Parathyroid adenoma (tissue), 2 donors: ENCODE measurements at regions not wholly inside any gene's neighbourhood (a gene's known extent, or its start where the extent isn't known, plus 50 kb on each side); places are given as distances from the start of the nearest gene placed in this dataset.

Experiments
- H2AFZ ChIP-seq: fragments of 300-600 bp; sonication (generic); one replicate; pipeline ENCODE4 v1.7.0; 2017; ENCODE audit warnings: antibody characterized with exemption, mild to moderate bottlenecking
- H3K27ac ChIP-seq: fragments of 300-600 bp; sonication (generic); one replicate; pipeline ENCODE4 v1.7.0; 2017
- H3K27me3 ChIP-seq: fragments of 300-600 bp; sonication (generic); one replicate; pipeline ENCODE4 v1.7.0; 2017; ENCODE audit warnings: low read length; ENCODE audit not compliant: control insufficient read depth, insufficient read depth
- H3K36me3 ChIP-seq: fragments of 300-600 bp; sonication (generic); one replicate; pipeline ENCODE4 v1.7.0; 2017; ENCODE audit warnings: low read length; ENCODE audit not compliant: control insufficient read depth, insufficient read depth
- H3K4me1 ChIP-seq: fragments of 300-600 bp; sonication (generic); one replicate; pipeline ENCODE4 v1.7.0; 2017; ENCODE audit warnings: control low read depth
- H3K4me2 ChIP-seq: fragments of 300-600 bp; sonication (generic); one replicate; pipeline ENCODE4 v1.7.0; 2017; ENCODE audit warnings: low read length
- H3K4me3 ChIP-seq: fragments of 300-600 bp; sonication (generic); one replicate; pipeline ENCODE4 v1.7.0; 2017; ENCODE audit warnings: low read depth, low read length
- H3K79me2 ChIP-seq: fragments of 300-600 bp; sonication (generic); one replicate; pipeline ENCODE4 v1.7.0; 2017; ENCODE audit warnings: control low read depth
- H3K9ac ChIP-seq: fragments of 300-600 bp; sonication (generic); one replicate; pipeline ENCODE4 v1.7.0; 2017; ENCODE audit warnings: mild to moderate bottlenecking
- H3K9me3 ChIP-seq: fragments of 300-600 bp; sonication (generic); one replicate; pipeline ENCODE4 v1.7.0; 2017; ENCODE audit warnings: low read length; ENCODE audit not compliant: control insufficient read depth
- CTCF ChIP-seq: fragments of 300-600 bp; sonication (generic); IDR thresholded peaks from one replicate; pipeline ENCODE4 v1.7.0; 2017; ENCODE audit warnings: antibody characterized with exemption, mild to moderate bottlenecking
- donor health status: primary hyperparathyroidism.

- H3K4me3 ChIP-seq, result no peak overlapping the region
- TF ChIP-seq CTCF, result no peak
Observed at GRCh38 chr5:6085341-6085860, 292.9 kb downstream of the MED10 start.

GRCh38 chr5:6084836-6085235 lies 293.5 kb downstream of the MED10 start:
- Histone ChIP-seq H3K9me3 (no peaks in the 10 kb centered on the region), H3K27ac (no peak overlapping the region), H3K27me3 (no peaks in the 10 kb centered on the region), H2AFZ (no peak overlapping the region), H3K79me2 (no peaks in the 10 kb centered on the region), H3K9ac (no peak overlapping the region), H3K4me3 (no peak overlapping the region), H3K4me1 (no peaks in the 10 kb centered on the region), H3K36me3 (no peaks in the 10 kb centered on the region), H3K4me2 (no peak overlapping the region)
- TF ChIP-seq CTCF, result no peak

More at GRCh38 chr5:6085341-6085860, 292.9 kb downstream of the MED10 start:
- Histone ChIP-seq H3K27ac (no peak overlapping the region), H3K4me1 (no peaks in the 10 kb centered on the region), H3K4me2 (no peak overlapping the region), H3K27me3 (no peaks in the 10 kb centered on the region), H3K9ac (no peak overlapping the region), H3K9me3 (no peaks in the 10 kb centered on the region), H3K79me2 (no peaks in the 10 kb centered on the region), H2AFZ (no peak overlapping the region), H3K36me3 (no peaks in the 10 kb centered on the region)

GRCh38 chr5:6084376-6084775 lies 294.0 kb downstream of the MED10 start:
- no peak for TF ChIP-seq CTCF
- no peaks in the 10 kb centered on the region for H3K27me3 ChIP-seq
- no peaks in the 10 kb centered on the region for H3K4me1 ChIP-seq
- H3K4me2 ChIP-seq, result no peak overlapping the region
- no peak overlapping the region for H3K27ac ChIP-seq
- H3K36me3 ChIP-seq, result no peaks in the 10 kb centered on the region
- no peaks in the 10 kb centered on the region for H3K79me2 ChIP-seq
- no peak overlapping the region for H3K9ac ChIP-seq
- H3K4me3 ChIP-seq, result no peak overlapping the region
- no peak overlapping the region for H2AFZ ChIP-seq
- no peaks in the 10 kb centered on the region for H3K9me3 ChIP-seq

GRCh38 chr5:6083311-6083978 lies 294.9 kb downstream of the MED10 start:
- H3K27me3 ChIP-seq, result no peaks in the 10 kb centered on the region
- H3K4me3 ChIP-seq, result no peak overlapping the region
- H3K36me3 ChIP-seq, result no peaks in the 10 kb centered on the region
- H3K4me2 ChIP-seq, result no peak overlapping the region
- no peaks in the 10 kb centered on the region for H3K4me1 ChIP-seq
- H3K9me3 ChIP-seq, result no peaks in the 10 kb centered on the region
- no peak overlapping the region for H2AFZ ChIP-seq
- H3K79me2 ChIP-seq, result no peaks in the 10 kb centered on the region
- TF ChIP-seq CTCF, result no peak
- H3K9ac ChIP-seq, result no peak overlapping the region
- H3K27ac ChIP-seq, result no peak overlapping the region

GRCh38 chr5:6082685-6083084 lies 295.7 kb downstream of the MED10 start:
- H3K79me2 ChIP-seq, result no peaks in the 10 kb centered on the region
- TF ChIP-seq CTCF, result no peak
- no peaks in the 10 kb centered on the region for H3K9me3 ChIP-seq
- H3K36me3 ChIP-seq, result no peaks in the 10 kb centered on the region
- no peak overlapping the region for H3K27ac ChIP-seq
- H3K27me3 ChIP-seq, result no peaks in the 10 kb centered on the region
- no peak overlapping the region for H3K4me3 ChIP-seq
- H2AFZ ChIP-seq, result no peak overlapping the region
- H3K4me2 ChIP-seq, result no peak overlapping the region
- H3K4me1 ChIP-seq, result no peaks in the 10 kb centered on the region
- no peak overlapping the region for H3K9ac ChIP-seq
